ELF-1 (cell line): ENCODE measurements at regions not wholly inside any gene's neighbourhood (a gene's known extent, or its start where the extent isn't known, plus 50 kb on each side); places are given as distances from the start of the nearest gene placed in this dataset.

Experiments
- DNase-seq: peaks from one replicate; pipeline ENCODE4 v3.0.0-alpha.2; 2016; ENCODE audit warnings: low read depth, low spot score

GRCh38 chr10:83736008-83736407 lies 403.3 kb upstream of the GHITM start:
- no peak for DNase-seq

GRCh38 chr10:83750604-83751003 lies 388.7 kb upstream of the GHITM start:
- DNase-seq, result no peak

- no peak for DNase-seq
These were observed 385.8 kb upstream of the GHITM start for GRCh38 chr10:83753490-83753889.

GRCh38 chr10:83754857-83755256 lies 384.5 kb upstream of the GHITM start:
- no peak for DNase-seq

- no peak for DNase-seq
These were observed 379.2 kb upstream of the GHITM start for GRCh38 chr10:83760142-83760541.

- DNase-seq, result no peak
These were observed 374.6 kb upstream of the GHITM start for GRCh38 chr10:83764666-83765065.

- no peak for DNase-seq
These were observed 373.6 kb upstream of the GHITM start for GRCh38 chr10:83765731-83766130.

GRCh38 chr10:83769281-83769820 lies 370.0 kb upstream of the GHITM start:
- DNase-seq, result no peak

- DNase-seq, result peak; percentile 18
These were observed 352.6 kb upstream of the GHITM start for GRCh38 chr10:83786701-83787100.

- DNase-seq, result no peak
These were observed 337.3 kb upstream of the GHITM start for GRCh38 chr10:83801983-83802382.

GRCh38 chr10:83806717-83807116 lies 332.6 kb upstream of the GHITM start:
- DNase-seq, result peak; percentile 19

- DNase-seq, result no peak
These were observed 330.3 kb upstream of the GHITM start for GRCh38 chr10:83809001-83809400.

- no peak for DNase-seq
These were observed 322.4 kb upstream of the GHITM start for GRCh38 chr10:83816942-83817341.

- no peak for DNase-seq
These were observed 321.5 kb upstream of the GHITM start for GRCh38 chr10:83817797-83818196.

- DNase-seq, result no peak
These were observed 319.7 kb upstream of the GHITM start for GRCh38 chr10:83819609-83820008.

- DNase-seq, result no peak
These were observed 319.3 kb upstream of the GHITM start for GRCh38 chr10:83820033-83820432.

GRCh38 chr10:83824099-83824498 lies 315.2 kb upstream of the GHITM start:
- no peak for DNase-seq

- DNase-seq, result no peak
These were observed 305.2 kb upstream of the GHITM start for GRCh38 chr10:83834096-83834495.

GRCh38 chr10:83835945-83836745 lies 303.2 kb upstream of the GHITM start:
- DNase-seq, result no peak

- no peak for DNase-seq
These were observed 290.6 kb upstream of the GHITM start for GRCh38 chr10:83848677-83849076.

- no peak for DNase-seq
These were observed 290.2 kb upstream of the GHITM start for GRCh38 chr10:83849150-83849549.

- DNase-seq, result no peak
These were observed 287.2 kb upstream of the GHITM start for GRCh38 chr10:83852146-83852545.

- no peak for DNase-seq
These were observed 276.6 kb upstream of the GHITM start for GRCh38 chr10:83862723-83863122.
